Neural cell (in vitro differentiated cells): ENCODE measurements at regions not wholly inside any gene's neighbourhood (a gene's known extent, or its start where the extent isn't known, plus 50 kb on each side); places are given as distances from the start of the nearest gene placed in this dataset.

Experiments used
- H2AFZ ChIP-seq: fragments of 200-600, 300-800 bp; sonication (generic), shearing (Covaris generic); 2 replicates; pipeline ENCODE4 v1.6.0; 2014; ENCODE audit warnings: low read depth, mild to moderate bottlenecking, antibody characterized with exemption, low read length, moderate library complexity
- H3F3A ChIP-seq: fragments of 200-600 bp; shearing (Covaris generic); 2 replicates; pipeline ENCODE4 v1.6.1; 2016; ENCODE audit warnings: mild to moderate bottlenecking, moderate library complexity, mixed read lengths, antibody characterized with exemption, low read length; ENCODE audit not compliant: insufficient read depth, poor library complexity, severe bottlenecking
- H3K27ac ChIP-seq: fragments of 200-600, 300-800 bp; sonication (generic), shearing (Covaris generic); 2 replicates; pipeline ENCODE4 v1.5.1; 2014; ENCODE audit warnings: mild to moderate bottlenecking, low read length, moderate library complexity
- H3K27me3 ChIP-seq: fragments of 300-800, 200-600 bp; sonication (generic), shearing (Covaris generic); 2 replicates; pipeline ENCODE4 v1.6.0; 2014; ENCODE audit warnings: mild to moderate bottlenecking, low read depth, low read length, moderate library complexity; ENCODE audit not compliant: insufficient read depth
- H3K36me3 ChIP-seq: fragments of 300-800, 200-600 bp; sonication (generic), shearing (Covaris generic); 2 replicates; pipeline ENCODE4 v1.5.1; 2014; ENCODE audit warnings: mild to moderate bottlenecking, antibody characterized with exemption, low read length, moderate library complexity; ENCODE audit not compliant: insufficient read depth
- H3K4me2 ChIP-seq: fragments of 300-800, 200-600 bp; sonication (generic), shearing (Covaris generic); 2 replicates; pipeline ENCODE4 v1.6.0; 2014; ENCODE audit warnings: mild to moderate bottlenecking, low read length
- H3K4me3 ChIP-seq: fragments of 300-800, 200-600 bp; sonication (generic), shearing (Covaris generic); 2 replicates; pipeline ENCODE4 v1.5.1; 2014; ENCODE audit warnings: mild to moderate bottlenecking, low read length, moderate library complexity
- H3K79me2 ChIP-seq: fragments of 200-600 bp; shearing (Covaris generic); replicated peaks from 2 replicates; pipeline ENCODE4 v1.6.0; 2014; ENCODE audit warnings: mild to moderate bottlenecking, low read length, moderate library complexity; ENCODE audit not compliant: insufficient read depth
- H3K9ac ChIP-seq: fragments of 300-800, 200-600 bp; sonication (generic), shearing (Covaris generic); 2 replicates; pipeline ENCODE4 v1.6.1; 2016; ENCODE audit warnings: mild to moderate bottlenecking, low read length, mixed read lengths
- H3K9me2 ChIP-seq: fragments of 200-600 bp; shearing (Covaris generic); 2 replicates; pipeline ENCODE4 v1.6.1; 2016; ENCODE audit warnings: mild to moderate bottlenecking, low read length, mixed read lengths; ENCODE audit not compliant: insufficient read depth
- H3K9me3 ChIP-seq: fragments of 200-600, 300-800 bp; sonication (generic), shearing (Covaris generic); 2 replicates; pipeline ENCODE4 v1.6.1; 2016; ENCODE audit warnings: mild to moderate bottlenecking, mixed run types, low read length, moderate library complexity, mixed read lengths
- H4K20me1 ChIP-seq: fragments of 200-600 bp; shearing (Covaris generic); 2 replicates; pipeline ENCODE4 v1.6.1; 2016; ENCODE audit warnings: mild to moderate bottlenecking, mixed run types; ENCODE audit not compliant: insufficient read depth
- EP300 ChIP-seq: fragments of 450-650 bp; conservative IDR thresholded peaks from 2 replicates; pipeline ENCODE4 v1.6.1; 2014; ENCODE audit warnings: antibody characterized with exemption, mild to moderate bottlenecking, moderate library complexity; ENCODE audit not compliant: poor library complexity, severe bottlenecking
- EZH2 ChIP-seq: fragments of 200-600, 300-800 bp; shearing (Covaris generic), sonication (generic); IDR thresholded peaks from 2 replicates; pipeline ENCODE4 v1.6.1; 2014; ENCODE audit warnings: antibody characterized with exemption, low read length, borderline replicate concordance, mild to moderate bottlenecking; ENCODE audit not compliant: insufficient read depth, poor library complexity, severe bottlenecking
- MXI1 ChIP-seq: fragments of 450-650 bp; conservative IDR thresholded peaks from 2 replicates; pipeline ENCODE4 v1.6.1; 2014; ENCODE audit warnings: antibody characterized with exemption, mild to moderate bottlenecking; ENCODE audit not compliant: poor library complexity, severe bottlenecking
- POLR2AphosphoS5 ChIP-seq: IDR thresholded peaks from 2 replicates; pipeline ENCODE4 v1.6.1; 2012
- RAD21 ChIP-seq: fragments of 450-650 bp; conservative IDR thresholded peaks from 2 replicates; pipeline ENCODE4 v1.6.1; 2014; ENCODE audit warnings: antibody characterized with exemption, mild to moderate bottlenecking, moderate library complexity
- SMC3 ChIP-seq: fragments of 450-650 bp; conservative IDR thresholded peaks from 2 replicates; pipeline ENCODE4 v1.6.1; 2014; ENCODE audit warnings: antibody characterized with exemption, mild to moderate bottlenecking, moderate library complexity; ENCODE audit not compliant: poor library complexity
- TAF1 ChIP-seq: IDR thresholded peaks from 2 replicates; pipeline ENCODE4 v1.6.1; 2012; ENCODE audit warnings: low read depth
- TF ChIP-seq, protein P1 (sequence below): IDR thresholded peaks from 2 replicates; pipeline ENCODE4 v1.6.1; 2012; ENCODE audit warnings: borderline replicate concordance
- TF ChIP-seq, protein P2 (sequence below): fragments of 450-650 bp; IDR thresholded peaks from 2 replicates; pipeline ENCODE4 v1.5.1; 2014; ENCODE audit warnings: antibody characterized with exemption, mild to moderate bottlenecking, moderate library complexity; ENCODE audit not compliant: poor library complexity, severe bottlenecking

DNA sequence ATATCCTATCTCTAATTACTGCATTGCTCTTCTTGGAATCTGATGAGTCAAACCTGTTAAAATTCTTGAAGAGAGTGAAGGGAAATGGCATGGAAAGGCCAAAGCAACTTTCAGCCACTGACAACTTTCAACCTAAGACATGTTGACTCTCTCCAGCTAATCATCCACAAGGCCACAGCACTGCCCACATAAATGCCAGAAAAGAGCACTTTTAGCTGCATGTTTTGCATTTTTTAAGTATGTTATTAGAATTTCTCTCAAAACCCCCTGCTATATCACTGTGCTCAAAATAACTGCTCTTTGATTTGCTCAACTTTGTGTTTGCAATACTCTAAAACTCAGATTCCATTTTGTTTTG, 352.5 kb downstream of the ADGRL2 start:
- TF ChIP-seq SMC3 (no peak), MXI1 (no peak), RAD21 (no peak), EZH2 (no peak), EP300 (no peak)
- TF ChIP-seq, protein P1, sequence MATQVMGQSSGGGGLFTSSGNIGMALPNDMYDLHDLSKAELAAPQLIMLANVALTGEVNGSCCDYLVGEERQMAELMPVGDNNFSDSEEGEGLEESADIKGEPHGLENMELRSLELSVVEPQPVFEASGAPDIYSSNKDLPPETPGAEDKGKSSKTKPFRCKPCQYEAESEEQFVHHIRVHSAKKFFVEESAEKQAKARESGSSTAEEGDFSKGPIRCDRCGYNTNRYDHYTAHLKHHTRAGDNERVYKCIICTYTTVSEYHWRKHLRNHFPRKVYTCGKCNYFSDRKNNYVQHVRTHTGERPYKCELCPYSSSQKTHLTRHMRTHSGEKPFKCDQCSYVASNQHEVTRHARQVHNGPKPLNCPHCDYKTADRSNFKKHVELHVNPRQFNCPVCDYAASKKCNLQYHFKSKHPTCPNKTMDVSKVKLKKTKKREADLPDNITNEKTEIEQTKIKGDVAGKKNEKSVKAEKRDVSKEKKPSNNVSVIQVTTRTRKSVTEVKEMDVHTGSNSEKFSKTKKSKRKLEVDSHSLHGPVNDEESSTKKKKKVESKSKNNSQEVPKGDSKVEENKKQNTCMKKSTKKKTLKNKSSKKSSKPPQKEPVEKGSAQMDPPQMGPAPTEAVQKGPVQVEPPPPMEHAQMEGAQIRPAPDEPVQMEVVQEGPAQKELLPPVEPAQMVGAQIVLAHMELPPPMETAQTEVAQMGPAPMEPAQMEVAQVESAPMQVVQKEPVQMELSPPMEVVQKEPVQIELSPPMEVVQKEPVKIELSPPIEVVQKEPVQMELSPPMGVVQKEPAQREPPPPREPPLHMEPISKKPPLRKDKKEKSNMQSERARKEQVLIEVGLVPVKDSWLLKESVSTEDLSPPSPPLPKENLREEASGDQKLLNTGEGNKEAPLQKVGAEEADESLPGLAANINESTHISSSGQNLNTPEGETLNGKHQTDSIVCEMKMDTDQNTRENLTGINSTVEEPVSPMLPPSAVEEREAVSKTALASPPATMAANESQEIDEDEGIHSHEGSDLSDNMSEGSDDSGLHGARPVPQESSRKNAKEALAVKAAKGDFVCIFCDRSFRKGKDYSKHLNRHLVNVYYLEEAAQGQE: no peak
- H3K36me3 ChIP-seq: no peaks in the 10 kb centered on the region
- H3K79me2 ChIP-seq: no peaks in the 10 kb centered on the region
- H3K9me2 ChIP-seq: no peaks in the 10 kb centered on the region
- H3K27ac ChIP-seq: no peak overlapping the region
- no peak overlapping the region for H3K9ac ChIP-seq
- no peaks in the 10 kb centered on the region for H3K27me3 ChIP-seq
- H3K9me3 ChIP-seq: no peaks in the 10 kb centered on the region
- no peaks in the 10 kb centered on the region for H4K20me1 ChIP-seq
- no peak overlapping the region for H3K4me2 ChIP-seq
- no peak overlapping the region for H3K4me3 ChIP-seq
- no peak overlapping the region for H2AFZ ChIP-seq
- H3F3A ChIP-seq: no peaks in the 10 kb centered on the region

DNA sequence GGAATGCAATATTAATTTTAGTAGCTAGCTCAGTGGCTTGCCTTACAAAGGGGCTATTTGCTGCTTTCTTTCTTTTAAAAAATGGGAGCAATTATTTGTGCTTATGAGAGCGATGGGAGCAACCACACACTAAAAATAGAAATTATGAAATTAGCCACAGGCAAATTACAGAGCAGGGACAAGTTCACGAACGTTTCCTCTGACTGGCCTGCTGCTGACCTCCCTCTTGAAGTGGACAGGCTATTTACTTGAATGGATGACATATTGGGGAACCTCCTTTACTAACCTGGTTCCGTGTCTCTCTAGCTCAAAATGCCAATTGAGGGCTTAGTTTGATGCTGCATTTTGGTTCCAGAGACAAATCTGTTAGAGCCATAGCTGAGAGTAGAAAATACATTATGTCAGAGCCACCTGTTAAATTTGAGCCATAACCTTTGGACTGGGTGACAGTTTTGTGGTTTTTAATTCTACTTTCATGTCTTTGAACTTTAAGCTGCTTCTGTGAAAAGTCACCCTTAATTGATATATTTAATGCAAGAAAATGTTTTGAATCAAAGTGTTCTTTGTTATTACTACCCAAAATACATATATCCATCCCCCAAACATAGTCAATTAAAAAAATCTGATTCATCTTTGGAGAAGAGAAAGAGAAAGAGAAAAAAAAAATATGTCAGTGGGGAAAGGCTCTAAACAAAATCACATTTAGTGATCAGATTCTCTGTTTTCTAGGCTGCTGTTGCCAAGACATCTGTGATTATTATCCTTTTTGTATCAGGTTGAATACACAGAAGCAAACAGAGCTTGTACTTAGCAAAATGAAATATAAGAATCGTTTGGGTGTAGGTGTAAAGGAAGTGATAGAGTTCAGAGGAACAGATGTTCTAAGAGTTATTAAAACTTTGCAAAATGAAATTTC, 351.9 kb downstream of the ADGRL2 start:
- H2AFZ ChIP-seq: no peak overlapping the region
- H3K9ac ChIP-seq: no peak overlapping the region
- H3K4me2 ChIP-seq: no peak overlapping the region
- no peaks in the 10 kb centered on the region for H4K20me1 ChIP-seq
- no peaks in the 10 kb centered on the region for H3K36me3 ChIP-seq
- no peaks in the 10 kb centered on the region for H3F3A ChIP-seq
- no peaks in the 10 kb centered on the region for H3K27me3 ChIP-seq
- no peak overlapping the region for H3K4me3 ChIP-seq
- no peaks in the 10 kb centered on the region for H3K79me2 ChIP-seq
- no peaks in the 10 kb centered on the region for H3K9me2 ChIP-seq
- H3K9me3 ChIP-seq: no peaks in the 10 kb centered on the region
- TF ChIP-seq, protein P2, sequence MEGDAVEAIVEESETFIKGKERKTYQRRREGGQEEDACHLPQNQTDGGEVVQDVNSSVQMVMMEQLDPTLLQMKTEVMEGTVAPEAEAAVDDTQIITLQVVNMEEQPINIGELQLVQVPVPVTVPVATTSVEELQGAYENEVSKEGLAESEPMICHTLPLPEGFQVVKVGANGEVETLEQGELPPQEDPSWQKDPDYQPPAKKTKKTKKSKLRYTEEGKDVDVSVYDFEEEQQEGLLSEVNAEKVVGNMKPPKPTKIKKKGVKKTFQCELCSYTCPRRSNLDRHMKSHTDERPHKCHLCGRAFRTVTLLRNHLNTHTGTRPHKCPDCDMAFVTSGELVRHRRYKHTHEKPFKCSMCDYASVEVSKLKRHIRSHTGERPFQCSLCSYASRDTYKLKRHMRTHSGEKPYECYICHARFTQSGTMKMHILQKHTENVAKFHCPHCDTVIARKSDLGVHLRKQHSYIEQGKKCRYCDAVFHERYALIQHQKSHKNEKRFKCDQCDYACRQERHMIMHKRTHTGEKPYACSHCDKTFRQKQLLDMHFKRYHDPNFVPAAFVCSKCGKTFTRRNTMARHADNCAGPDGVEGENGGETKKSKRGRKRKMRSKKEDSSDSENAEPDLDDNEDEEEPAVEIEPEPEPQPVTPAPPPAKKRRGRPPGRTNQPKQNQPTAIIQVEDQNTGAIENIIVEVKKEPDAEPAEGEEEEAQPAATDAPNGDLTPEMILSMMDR: no peak
- TF ChIP-seq EZH2 (no peak), POLR2AphosphoS5 (no peak), MXI1 (no peak), RAD21 (no peak), SMC3 (no peak), TAF1 (no peak)
- H3K27ac ChIP-seq: no peak overlapping the region
